ENCODE measurements at regions not wholly inside any gene's neighbourhood (a gene's known extent, or its start where the extent isn't known, plus 50 kb on each side); places are given as distances from the start of the nearest gene placed in this dataset.

- H3K9me3 Mint-ChIP-seq, result peaks cover 0 to 2% (median 0%) of the 10 kb centered on the region in 7 donors
- ATAC-seq (ENCODE audit: low read depth in 2 of 2), result no peak
- no peak overlapping the region for H3K27ac Mint-ChIP-seq
- peaks cover 17 to 21% (median 18%) of the 10 kb centered on the region in 3 donors for H3K4me1 Mint-ChIP-seq
- peaks cover 0 to 9% (median 0%) of the 10 kb centered on the region in 3 donors for H3K27me3 Mint-ChIP-seq
- no peak for DNase-seq
- no peak overlapping the region for H3K4me3 Mint-ChIP-seq
- H3K36me3 Mint-ChIP-seq, result no peaks in the 10 kb centered on the region
Observed at GRCh38 chr5:91277840-91278239, 105.3 kb downstream of the ARRDC3 start.

- H3K27me3 Mint-ChIP-seq, result peaks cover 0 to 9% (median 0%) of the 10 kb centered on the region in 3 donors
- no peak overlapping the region for H3K4me3 Mint-ChIP-seq
- DNase-seq (no peak), ATAC-seq (ENCODE audit: low read depth in 2 of 2) (no peak)
- H3K9me3 Mint-ChIP-seq, result peaks cover 0 to 2% (median 0%) of the 10 kb centered on the region in 7 donors
- peak overlapping the region in 1 of 6 donors; percentile 66 for H3K27ac Mint-ChIP-seq
- no peaks in the 10 kb centered on the region for H3K36me3 Mint-ChIP-seq
- H3K4me1 Mint-ChIP-seq, result peaks cover 17 to 21% (median 18%) of the 10 kb centered on the region in 3 donors
Observed at GRCh38 chr5:91277093-91277626, 106.0 kb downstream of the ARRDC3 start.

GRCh38 chr5:91272858-91273257 is 110.3 kb downstream of the ARRDC3 start:
- Mint-ChIP-seq H3K27ac (no peak overlapping the region), H3K4me3 (no peak overlapping the region), H3K4me1 (no peaks in the 10 kb centered on the region), H3K9me3 (peaks cover 0 to 2% (median 0%) of the 10 kb centered on the region in 7 donors), H3K27me3 (peaks cover 0 to 9% (median 0%) of the 10 kb centered on the region in 3 donors), H3K36me3 (no peaks in the 10 kb centered on the region)
- DNase-seq (no peak), ATAC-seq (ENCODE audit: low read depth in 2 of 2) (no peak)

- DNase-seq (no peak), ATAC-seq (ENCODE audit: low read depth in 2 of 2) (no peak)
- no peak overlapping the region for H3K27ac Mint-ChIP-seq
- peaks cover 0 to 2% (median 0%) of the 10 kb centered on the region in 7 donors for H3K9me3 Mint-ChIP-seq
- no peaks in the 10 kb centered on the region for H3K4me1 Mint-ChIP-seq
- peaks cover 0 to 9% (median 0%) of the 10 kb centered on the region in 3 donors for H3K27me3 Mint-ChIP-seq
- H3K36me3 Mint-ChIP-seq, result no peaks in the 10 kb centered on the region
- H3K4me3 Mint-ChIP-seq, result no peak overlapping the region
Observed at GRCh38 chr5:91271999-91272398, 111.1 kb downstream of the ARRDC3 start.

GRCh38 chr5:91269198-91269597 is 113.9 kb downstream of the ARRDC3 start:
- Mint-ChIP-seq H3K9me3 (peaks cover 0 to 2% (median 0%) of the 10 kb centered on the region in 7 donors), H3K27ac (peak overlapping the region in 1 of 6 donors; percentile 67), H3K36me3 (no peaks in the 10 kb centered on the region), H3K4me3 (no peak overlapping the region), H3K4me1 (no peaks in the 10 kb centered on the region), H3K27me3 (no peaks in the 10 kb centered on the region)
- DNase-seq (no peak), ATAC-seq (ENCODE audit: low read depth in 2 of 2) (no peak)

GRCh38 chr5:91266184-91266705 is 116.9 kb downstream of the ARRDC3 start:
- no peak for ATAC-seq (ENCODE audit: low read depth in 2 of 2)

GRCh38 chr5:91264311-91265051 is 118.6 kb downstream of the ARRDC3 start:
- peaks cover 0 to 5% (median 0%) of the 10 kb centered on the region in 7 donors for H3K9me3 Mint-ChIP-seq
- H3K36me3 Mint-ChIP-seq, result no peaks in the 10 kb centered on the region
- H3K27ac Mint-ChIP-seq, result no peak overlapping the region
- no peaks in the 10 kb centered on the region for H3K4me1 Mint-ChIP-seq
- no peak overlapping the region for H3K4me3 Mint-ChIP-seq
- no peak for ATAC-seq (ENCODE audit: low read depth in 2 of 2)
- DNase-seq, result no peak
- peaks cover 0 to 7% (median 5%) of the 10 kb centered on the region in 3 donors for H3K27me3 Mint-ChIP-seq

More at GRCh38 chr5:91266184-91266705, 116.9 kb downstream of the ARRDC3 start:
- Mint-ChIP-seq H3K27me3 (no peaks in the 10 kb centered on the region), H3K4me1 (no peaks in the 10 kb centered on the region), H3K4me3 (no peak overlapping the region), H3K36me3 (no peaks in the 10 kb centered on the region), H3K27ac (no peak overlapping the region), H3K9me3 (peaks cover 0 to 5% (median 0%) of the 10 kb centered on the region in 7 donors)
- DNase-seq, result no peak

- no peak for ATAC-seq (ENCODE audit: low read depth in 2 of 2)
- Mint-ChIP-seq H3K27ac (no peak overlapping the region), H3K4me3 (no peak overlapping the region), H3K36me3 (no peaks in the 10 kb centered on the region), H3K27me3 (peaks cover 0 to 10% (median 5%) of the 10 kb centered on the region in 3 donors), H3K4me1 (no peaks in the 10 kb centered on the region), H3K9me3 (peaks cover 0 to 5% (median 0%) of the 10 kb centered on the region in 7 donors)
- no peak for DNase-seq
Observed at GRCh38 chr5:91263898-91264297, 119.2 kb downstream of the ARRDC3 start.

GRCh38 chr5:91257301-91257700 is 125.8 kb downstream of the ARRDC3 start:
- Mint-ChIP-seq H3K27ac (no peak overlapping the region), H3K27me3 (peaks cover 0 to 16% (median 5%) of the 10 kb centered on the region in 3 donors), H3K4me1 (no peaks in the 10 kb centered on the region), H3K36me3 (no peaks in the 10 kb centered on the region), H3K4me3 (no peak overlapping the region), H3K9me3 (peaks cover 0 to 3% (median 0%) of the 10 kb centered on the region in 7 donors)
- ATAC-seq (ENCODE audit: low read depth in 2 of 2) (no peak), DNase-seq (no peak)

- ATAC-seq (ENCODE audit: low read depth in 2 of 2) (no peak), DNase-seq (no peak)
- Mint-ChIP-seq H3K27me3 (peaks cover 0 to 16% (median 5%) of the 10 kb centered on the region in 3 donors), H3K4me1 (no peaks in the 10 kb centered on the region), H3K9me3 (peaks cover 0 to 3% (median 0%) of the 10 kb centered on the region in 7 donors), H3K27ac (no peak overlapping the region), H3K36me3 (no peaks in the 10 kb centered on the region), H3K4me3 (no peak overlapping the region)
Observed at GRCh38 chr5:91256142-91256524, 127.0 kb downstream of the ARRDC3 start.

GRCh38 chr5:91255396-91256141 is 127.5 kb downstream of the ARRDC3 start:
- Mint-ChIP-seq H3K4me1 (no peaks in the 10 kb centered on the region), H3K27ac (no peak overlapping the region), H3K9me3 (peaks cover 0 to 3% (median 1%) of the 10 kb centered on the region in 7 donors)

GRCh38 chr5:91252916-91253315 is 130.2 kb downstream of the ARRDC3 start:
- ATAC-seq (ENCODE audit: low read depth in 2 of 2), result no peak
- Mint-ChIP-seq H3K27ac (no peak overlapping the region), H3K9me3 (peaks cover 3 to 16% (median 6%) of the 10 kb centered on the region in 7 donors), H3K27me3 (peaks cover 0 to 6% (median 0%) of the 10 kb centered on the region in 3 donors), H3K4me3 (no peak overlapping the region), H3K36me3 (peaks cover 0 to 8% of the 10 kb centered on the region in 2 donors), H3K4me1 (no peaks in the 10 kb centered on the region)
- no peak for DNase-seq

More at GRCh38 chr5:91255396-91256141, 127.5 kb downstream of the ARRDC3 start:
- Mint-ChIP-seq H3K27me3 (peaks cover 0 to 16% (median 5%) of the 10 kb centered on the region in 3 donors), H3K36me3 (no peaks in the 10 kb centered on the region), H3K4me3 (no peak overlapping the region)
- no peak for ATAC-seq (ENCODE audit: low read depth in 2 of 2)
- no peak for DNase-seq

- H3K4me3 Mint-ChIP-seq, result no peak overlapping the region
- peaks cover 10 to 32% (median 14%) of the 10 kb centered on the region in 7 donors for H3K9me3 Mint-ChIP-seq
- DNase-seq (no peak), ATAC-seq (ENCODE audit: low read depth in 2 of 2) (no peak)
- no peaks in the 10 kb centered on the region for H3K4me1 Mint-ChIP-seq
- peaks cover 0 to 10% (median 0%) of the 10 kb centered on the region in 3 donors for H3K27me3 Mint-ChIP-seq
- no peak overlapping the region for H3K27ac Mint-ChIP-seq
- peaks cover 12 to 20% of the 10 kb centered on the region in 2 donors for H3K36me3 Mint-ChIP-seq
Observed at GRCh38 chr5:91245871-91246270, 137.2 kb downstream of the ARRDC3 start.
